NB4 (cell line): ENCODE measurements at regions not wholly inside any gene's neighbourhood (a gene's known extent, or its start where the extent isn't known, plus 50 kb on each side); places are given as distances from the start of the nearest gene placed in this dataset.

ENCODE experiments used
- DNase-seq: peaks from one replicate; pipeline ENCODE4 v3.0.0; 2010; ENCODE audit warnings: low read depth
- H3K4me3 ChIP-seq: one replicate; pipeline ENCODE4 v1.5.1; 2011; ENCODE audit warnings: mild to moderate bottlenecking, low read depth, low read length, moderate library complexity
- MYC ChIP-seq: IDR thresholded peaks from 2 replicates; pipeline ENCODE4 v1.6.1; 2011; ENCODE audit warnings: low read depth, low read length
- POLR2A ChIP-seq: IDR thresholded peaks from 2 replicates; pipeline ENCODE4 v1.6.1; 2011; ENCODE audit warnings: mild to moderate bottlenecking; ENCODE audit not compliant: insufficient read length; ENCODE audit errors: extremely low read depth
- TF ChIP-seq, protein P1 (sequence below): IDR thresholded peaks from 2 replicates; pipeline ENCODE4 v1.6.1; 2011; ENCODE audit warnings: low read depth, low read length
- TF ChIP-seq, protein P2 (sequence below): IDR thresholded peaks from one replicate; pipeline ENCODE4 v1.5.1; 2012; ENCODE audit warnings: low read depth, low read length

DNA sequence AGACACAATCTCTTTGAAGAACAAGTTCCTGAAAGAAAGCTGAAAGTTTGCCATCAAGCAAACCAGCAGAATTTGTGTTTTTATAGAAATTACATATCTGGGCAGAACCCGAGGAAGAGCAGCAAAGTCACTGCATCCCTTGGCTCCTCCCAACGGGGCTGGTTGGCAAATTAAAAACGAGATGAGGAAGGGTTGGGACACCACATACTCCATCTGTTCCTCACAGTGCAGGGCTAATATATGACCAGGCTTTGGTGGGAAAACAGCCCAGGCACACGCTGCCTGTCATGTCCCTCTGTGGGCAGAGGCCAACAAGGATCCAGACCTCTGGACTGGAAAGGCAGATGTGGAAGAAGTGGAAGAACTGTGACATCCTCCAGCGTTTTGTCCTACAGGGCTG, 607.3 kb downstream of the CDH26 start:
- no peak overlapping the region for H3K4me3 ChIP-seq
- TF ChIP-seq, protein P1, sequence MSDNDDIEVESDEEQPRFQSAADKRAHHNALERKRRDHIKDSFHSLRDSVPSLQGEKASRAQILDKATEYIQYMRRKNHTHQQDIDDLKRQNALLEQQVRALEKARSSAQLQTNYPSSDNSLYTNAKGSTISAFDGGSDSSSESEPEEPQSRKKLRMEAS = no peak
- TF ChIP-seq MYC = no peak
- TF ChIP-seq, protein P2, sequence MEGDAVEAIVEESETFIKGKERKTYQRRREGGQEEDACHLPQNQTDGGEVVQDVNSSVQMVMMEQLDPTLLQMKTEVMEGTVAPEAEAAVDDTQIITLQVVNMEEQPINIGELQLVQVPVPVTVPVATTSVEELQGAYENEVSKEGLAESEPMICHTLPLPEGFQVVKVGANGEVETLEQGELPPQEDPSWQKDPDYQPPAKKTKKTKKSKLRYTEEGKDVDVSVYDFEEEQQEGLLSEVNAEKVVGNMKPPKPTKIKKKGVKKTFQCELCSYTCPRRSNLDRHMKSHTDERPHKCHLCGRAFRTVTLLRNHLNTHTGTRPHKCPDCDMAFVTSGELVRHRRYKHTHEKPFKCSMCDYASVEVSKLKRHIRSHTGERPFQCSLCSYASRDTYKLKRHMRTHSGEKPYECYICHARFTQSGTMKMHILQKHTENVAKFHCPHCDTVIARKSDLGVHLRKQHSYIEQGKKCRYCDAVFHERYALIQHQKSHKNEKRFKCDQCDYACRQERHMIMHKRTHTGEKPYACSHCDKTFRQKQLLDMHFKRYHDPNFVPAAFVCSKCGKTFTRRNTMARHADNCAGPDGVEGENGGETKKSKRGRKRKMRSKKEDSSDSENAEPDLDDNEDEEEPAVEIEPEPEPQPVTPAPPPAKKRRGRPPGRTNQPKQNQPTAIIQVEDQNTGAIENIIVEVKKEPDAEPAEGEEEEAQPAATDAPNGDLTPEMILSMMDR = no peak
- TF ChIP-seq POLR2A = no peak
- DNase-seq = no peak

DNA sequence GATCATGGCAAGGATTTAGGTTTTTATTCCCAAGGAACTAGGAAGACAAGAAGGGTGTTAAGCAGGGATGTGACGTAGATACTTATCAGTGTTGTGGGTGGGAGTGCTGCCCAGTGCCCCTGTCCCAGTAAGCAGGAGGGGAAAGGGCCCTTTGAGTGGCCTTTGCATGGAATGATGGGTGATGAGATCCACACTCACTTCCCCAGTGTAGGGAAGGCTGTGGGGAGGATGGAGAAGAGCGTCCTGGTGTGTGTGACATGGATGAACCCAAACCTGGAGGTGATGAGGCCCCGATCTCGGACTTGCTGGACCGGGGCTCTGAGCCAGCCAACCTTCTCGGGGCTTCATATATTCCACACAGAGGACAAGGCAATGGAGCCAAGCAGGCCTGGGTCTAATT, 610.9 kb downstream of the CDH26 start:
- no peak overlapping the region for H3K4me3 ChIP-seq
- no peak for DNase-seq
- TF ChIP-seq, protein P2 = no peak
- TF ChIP-seq POLR2A (no peak), MYC (no peak)
- TF ChIP-seq, protein P1 = no peak

DNA sequence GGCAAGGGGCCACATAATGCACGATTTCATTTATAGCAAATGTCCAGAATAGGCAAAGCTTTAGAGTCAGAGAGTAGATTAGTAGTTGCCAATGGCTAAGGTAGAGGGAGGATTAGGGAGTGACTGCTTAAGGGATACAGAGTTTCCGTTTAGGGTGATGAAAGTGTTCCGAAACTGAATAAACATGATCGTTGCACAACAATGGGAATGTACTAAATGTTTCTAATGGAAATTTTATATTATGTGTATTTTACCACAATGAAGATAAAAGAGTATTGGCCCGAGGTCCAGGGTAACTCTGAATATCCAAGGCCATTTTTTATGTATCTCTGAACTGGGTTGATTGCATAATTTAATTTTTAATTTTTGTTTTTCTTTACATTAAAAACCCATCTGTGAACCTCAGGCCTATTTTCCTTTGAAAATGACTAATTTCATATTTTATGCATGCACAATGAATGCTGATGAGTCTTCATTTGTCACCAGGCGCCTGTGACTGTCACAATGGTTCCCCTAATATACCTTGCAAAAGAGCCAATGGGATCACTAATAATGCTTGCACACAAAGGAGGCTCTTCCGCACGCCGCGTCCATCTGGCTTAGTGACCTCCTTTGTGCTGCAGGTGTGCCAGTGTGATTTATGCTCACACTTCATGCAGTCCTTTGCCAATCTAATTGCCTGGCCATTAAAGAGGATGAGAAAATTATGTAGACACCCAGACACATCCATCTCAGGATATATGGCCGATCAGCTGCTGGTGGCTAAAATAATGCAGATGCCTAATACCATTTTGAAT, 612.5 kb downstream of the CDH26 start:
- H3K4me3 ChIP-seq = no peak overlapping the region
- DNase-seq = no peak
- TF ChIP-seq POLR2A = no peak
- TF ChIP-seq, protein P1 = no peak
- TF ChIP-seq, protein P2 = no peak

DNA sequence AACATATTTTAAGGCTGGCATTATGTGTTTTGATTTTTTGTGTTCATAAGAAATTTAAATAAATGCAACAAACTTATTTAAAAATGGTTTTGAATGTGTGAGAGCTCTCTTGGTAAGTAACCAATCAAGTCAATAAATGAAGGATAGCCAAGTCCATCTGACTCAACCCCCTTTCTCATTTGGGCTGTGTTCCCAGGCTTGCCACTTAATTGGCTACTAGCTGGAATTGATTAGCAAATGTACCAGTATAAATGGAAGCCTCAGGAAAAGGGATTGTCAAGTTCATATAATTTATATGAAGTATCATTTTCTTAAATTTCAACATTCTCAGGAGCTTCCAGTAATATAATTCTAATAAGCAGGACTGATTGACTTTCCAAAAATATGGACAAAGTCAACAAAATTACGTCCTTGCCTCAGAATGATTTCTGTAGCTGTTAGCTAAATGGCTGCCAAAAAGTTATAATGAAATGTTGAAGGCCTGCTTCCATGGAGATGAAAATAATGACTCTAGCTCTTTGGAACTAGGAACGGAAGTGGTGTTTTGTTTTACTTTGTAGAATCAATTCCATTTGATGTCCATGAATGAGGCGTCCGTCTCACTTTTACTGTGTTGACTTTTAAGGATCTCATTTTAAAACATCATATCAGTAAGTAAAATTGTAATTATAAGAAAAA, 614.9 kb downstream of the CDH26 start:
- no peak for DNase-seq
- H3K4me3 ChIP-seq = no peak overlapping the region
- TF ChIP-seq MYC (no peak), POLR2A (no peak)
- TF ChIP-seq, protein P2 = no peak
- TF ChIP-seq, protein P1 = no peak

DNA sequence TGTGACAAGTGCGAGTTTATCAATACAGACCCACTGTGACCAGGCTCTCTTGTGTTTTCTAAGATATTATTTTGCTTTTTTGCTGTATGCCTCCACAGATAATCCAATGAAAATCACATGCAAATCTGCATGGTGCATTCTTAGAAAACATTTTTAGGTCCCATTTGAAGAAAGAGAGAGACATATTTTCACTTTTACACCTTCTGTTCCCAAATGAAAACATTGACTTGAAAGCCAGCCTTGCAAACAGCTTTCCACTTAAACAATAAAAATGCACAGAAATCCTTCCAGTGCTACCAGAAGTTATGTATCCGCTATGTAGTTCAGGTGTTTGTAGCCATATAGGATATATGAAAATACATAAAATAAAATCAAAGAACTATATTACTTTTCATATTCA, 618.0 kb downstream of the CDH26 start:
- no peak for TF ChIP-seq POLR2A
- no peak overlapping the region for H3K4me3 ChIP-seq
- DNase-seq = no peak

DNA sequence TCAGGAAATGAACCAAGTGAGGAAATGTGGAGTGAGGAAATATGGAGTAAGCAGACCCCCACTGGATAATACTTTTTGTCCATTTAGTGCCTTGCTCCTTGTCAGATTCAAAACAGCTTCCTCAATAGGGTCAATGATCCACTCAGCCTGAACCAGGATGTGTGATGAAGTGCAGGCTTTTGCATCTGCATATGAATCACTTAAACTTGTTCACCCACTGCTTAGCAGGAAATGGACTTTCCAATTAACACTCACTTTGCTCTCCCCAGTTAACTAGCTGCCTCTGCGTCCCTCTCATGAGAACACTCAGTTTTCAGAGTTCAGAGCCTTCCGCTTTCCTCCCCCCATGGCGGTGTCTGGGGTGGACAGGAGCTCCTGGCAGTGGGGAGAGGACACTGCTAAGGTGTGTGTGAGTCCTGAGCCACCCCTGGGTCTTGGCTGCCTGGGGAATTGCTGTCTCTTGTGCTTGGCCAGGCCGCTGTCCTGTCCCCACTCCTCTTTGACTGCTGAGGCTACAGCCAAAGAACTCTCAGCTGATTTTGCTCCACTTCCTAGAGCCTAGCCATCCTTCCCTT, 621.8 kb downstream of the CDH26 start:
- no peak overlapping the region for H3K4me3 ChIP-seq
- TF ChIP-seq, protein P1 = no peak
- TF ChIP-seq, protein P2 = no peak
- TF ChIP-seq MYC (no peak), POLR2A (no peak)
- no peak for DNase-seq
